Naive thymus-derived CD4-positive, alpha-beta T cell (primary cell): ENCODE measurements at regions not wholly inside any gene's neighbourhood (a gene's known extent, or its start where the extent isn't known, plus 50 kb on each side); places are given as distances from the start of the nearest gene placed in this dataset.
A peak's percentile ranks its signal among the peaks of the same experiment; 100 is the strongest.

Experiments used
- ATAC-seq: fragments of 150-1000 bp; cut with Tn5 transposase; 2 replicates; pipeline ENCODE4 v1.10.0; 2021; ENCODE audit warnings: mild to moderate bottlenecking, moderate library complexity
- CTCF ChIA-PET: fragments of 350-600 bp; sonication (Branson Sonifier 250); formaldehyde crosslinking; loops from one replicate; lab custom pipeline; 2021; ENCODE audit warnings: antibody characterized with exemption; lab: Charles Lee
- POLR2A ChIA-PET: fragments of 350-600 bp; sonication (Branson Sonifier 250); formaldehyde crosslinking; loops from one replicate; lab custom pipeline; 2021; ENCODE audit warnings: antibody characterized with exemption, inconsistent platforms; lab: Charles Lee
- DNase-seq, 9 donors: peaks; one replicate each; pipeline versions ENCODE4 v3.0.0 to v3.0.0-alpha.2; 2020 to 2022; ENCODE audit warnings: mixed read lengths in 1 of 9
- H3K27ac ChIP-seq: one replicate; pipeline ENCODE4 v1.7.0; 2013; ENCODE audit warnings: mild to moderate bottlenecking, low read depth, low read length, moderate library complexity
- H3K27me3 ChIP-seq, 2 donors: one replicate each; pipeline ENCODE4 v1.7.0; 2013; ENCODE audit warnings: low read length in 2 of 2, mild to moderate bottlenecking in 2 of 2, moderate library complexity in 2 of 2; ENCODE audit not compliant: control insufficient read depth in 2 of 2, insufficient read depth in 2 of 2
- H3K36me3 ChIP-seq, 3 experiments: 1 replicate in 2 of 3; 2 replicates in 1 of 3; pipeline ENCODE4 v1.7.0; 2013; ENCODE audit warnings: low read length in 3 of 3, mild to moderate bottlenecking in 3 of 3, moderate library complexity in 1 of 3; ENCODE audit not compliant: insufficient read depth in 3 of 3, control insufficient read depth in 2 of 3
- H3K4me1 ChIP-seq, 2 donors: one replicate each; pipeline ENCODE4 v1.7.0; 2013; ENCODE audit warnings: low read length in 2 of 2, mild to moderate bottlenecking in 2 of 2, moderate library complexity in 1 of 2; ENCODE audit not compliant: control insufficient read depth in 2 of 2, insufficient read depth in 2 of 2
- H3K4me3 ChIP-seq: 2 replicates; pipeline ENCODE4 v1.7.0; 2013; ENCODE audit warnings: mild to moderate bottlenecking, low read length
- H3K9me3 ChIP-seq, 3 experiments: 1 replicate in 2 of 3; 2 replicates in 1 of 3; pipeline ENCODE4 v1.7.0; 2013; ENCODE audit warnings: low read length in 3 of 3; ENCODE audit not compliant: control insufficient read depth in 2 of 3
- H3K27ac Mint-ChIP-seq, 9 donors: one replicate each; pipeline ENCODE4 v1.8.0; 2020 to 2022; ENCODE audit warnings: mixed read lengths in 9 of 9, mild to moderate bottlenecking in 8 of 9, moderate library complexity in 5 of 9, inconsistent platforms in 2 of 9
- H3K27me3 Mint-ChIP-seq, 5 donors: one replicate each; pipeline ENCODE4 v1.8.0; 2021 to 2022; ENCODE audit warnings: mixed read lengths in 5 of 5, mild to moderate bottlenecking in 1 of 5
- H3K36me3 Mint-ChIP-seq, 5 donors: one replicate each; pipeline ENCODE4 v1.8.0; 2020 to 2022; ENCODE audit warnings: mixed read lengths in 5 of 5, mild to moderate bottlenecking in 3 of 5, inconsistent platforms in 1 of 5
- H3K4me1 Mint-ChIP-seq, 7 donors: one replicate each; pipeline ENCODE4 v1.8.0; 2020 to 2022; ENCODE audit warnings: mixed read lengths in 7 of 7, mild to moderate bottlenecking in 3 of 7, inconsistent platforms in 1 of 7
- H3K4me3 Mint-ChIP-seq, 10 donors: one replicate each; pipeline ENCODE4 v1.8.0; 2020 to 2022; ENCODE audit warnings: mild to moderate bottlenecking in 10 of 10, mixed read lengths in 10 of 10, moderate library complexity in 6 of 10, inconsistent platforms in 2 of 10
- H3K9me3 Mint-ChIP-seq, 11 donors: one replicate each; pipeline ENCODE4 v1.8.0; 2020 to 2022; ENCODE audit warnings: mixed read lengths in 11 of 11, mild to moderate bottlenecking in 4 of 11, inconsistent platforms in 1 of 11, moderate library complexity in 1 of 11
- intact Hi-C, 2 donors: fragments of 100-400 bp; cut with micrococcal nuclease; formaldehyde crosslinking; loops; one replicate each; pipeline ENCODE4 v1.15.1; 2023

DNA sequence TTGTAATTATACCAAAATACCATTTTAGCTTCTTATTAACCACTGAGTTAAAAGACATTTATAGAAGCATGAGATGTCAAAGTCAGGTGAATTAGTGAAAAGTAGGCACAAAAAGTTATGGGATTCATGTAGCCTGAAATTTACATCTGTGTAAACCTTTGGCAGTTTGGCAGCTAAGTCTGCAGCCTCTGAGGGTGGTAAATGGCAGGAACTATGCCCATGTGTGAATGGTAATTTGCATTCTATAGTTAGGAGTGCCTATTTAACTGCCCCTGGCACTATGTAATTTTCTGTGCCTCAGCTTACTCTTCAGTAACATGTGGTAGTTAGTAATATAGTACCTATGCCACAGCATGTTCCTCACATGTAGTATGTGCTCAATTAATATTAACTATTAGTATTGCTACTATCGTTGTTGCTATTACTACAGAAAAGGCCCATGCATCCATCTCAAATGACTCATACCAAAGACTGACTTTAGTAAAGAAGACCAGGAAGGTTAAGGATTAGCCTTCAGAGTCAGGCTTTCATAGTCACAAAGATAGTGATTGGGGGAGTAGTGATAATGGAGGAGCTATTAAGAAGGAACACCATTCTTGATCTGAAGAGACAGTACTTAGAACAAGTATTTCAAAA is 258.7 kb upstream of the BTG1 start:
- ChIA-PET CTCF (interaction anchor here (0.7 to 2.0 kb wide), 7 partner anchors 25 to 260 kb away, joined by 3 to 7 read pairs (median 4); partner anchors contain the start of gene BTG1), POLR2A (interaction anchor here (0.6 to 6.9 kb wide), 25 partner anchors 10 to 424 kb away, joined by 3 to 211 read pairs (median 5); partner anchors contain the start of gene BTG1)
- Mint-ChIP-seq H3K36me3 (peaks cover 0 to 21% (median 10%) of the 10 kb centered on the region in 5 donors), H3K9me3 (peaks cover 0 to 22% (median 4%) of the 10 kb centered on the region in 11 donors), H3K4me1 (peaks cover 49 to 94% (median 89%) of the 10 kb centered on the region in 7 donors), H3K4me3 (peak overlapping the region; percentile 70 to 98 (median 94)), H3K27me3 (no peaks in the 10 kb centered on the region), H3K27ac (peak overlapping the region; percentile 93 to 100 (median 98))
- no peak for ATAC-seq
- H3K4me1 ChIP-seq = peaks cover 69 to 72% of the 10 kb centered on the region in 2 donors
- H3K9me3 ChIP-seq = no peaks in the 10 kb centered on the region
- peak overlapping the region; percentile 83 for H3K27ac ChIP-seq
- peak overlapping the region; percentile 0 for H3K4me3 ChIP-seq
- no peak for DNase-seq
- H3K27me3 ChIP-seq = no peaks in the 10 kb centered on the region
- intact Hi-C loops = loop anchor here (1.0 to 10.0 kb wide), 11 partner anchors 41 to 590 kb away; partner anchors contain the start of gene EEA1 (in 1 of the 2)
- no peaks in the 10 kb centered on the region for H3K36me3 ChIP-seq

DNA sequence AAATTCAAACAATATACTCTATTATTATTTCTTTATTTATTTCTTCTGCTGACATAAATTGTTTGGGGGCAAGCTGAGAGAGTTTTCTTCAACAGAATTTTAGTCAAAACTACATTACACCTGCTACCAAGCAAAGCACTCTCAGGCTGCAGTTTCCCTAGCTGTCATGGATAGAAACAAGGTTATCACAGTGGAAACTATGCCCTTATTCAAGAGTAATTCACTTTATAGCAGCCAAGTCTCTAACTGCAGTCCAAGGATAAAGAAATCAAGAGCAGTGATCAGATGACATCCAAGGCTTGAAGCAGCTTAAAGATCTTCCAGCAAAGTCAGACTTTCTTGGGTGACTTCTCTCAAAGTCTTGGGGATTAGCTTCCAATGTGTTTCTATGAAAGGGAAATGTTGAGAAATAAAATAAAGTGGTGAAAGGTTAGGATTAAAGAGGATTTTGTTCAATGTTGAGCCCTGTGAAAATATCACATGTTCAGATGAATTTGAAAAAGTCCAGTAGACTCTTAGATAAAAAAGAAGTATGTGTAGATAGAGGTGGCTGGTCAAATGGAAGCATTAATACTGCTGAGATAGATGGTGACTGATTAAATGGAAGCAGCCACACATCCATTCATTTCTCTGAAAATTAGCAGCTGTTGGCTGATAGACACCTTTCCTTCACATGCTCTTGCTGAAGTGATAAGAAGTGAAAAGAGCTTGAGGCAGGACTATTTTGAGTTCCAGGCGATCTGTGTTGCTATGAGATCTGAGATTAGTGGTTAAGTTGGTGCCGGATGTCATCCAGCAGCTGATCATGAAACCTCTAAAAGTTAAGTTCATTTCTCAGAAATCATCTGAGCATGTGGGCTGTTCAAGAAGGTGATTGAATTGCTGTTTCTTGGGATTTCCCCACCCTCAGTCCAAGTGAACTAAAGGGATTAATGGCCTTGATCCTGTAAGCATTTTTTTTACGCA is 257.8 kb upstream of the BTG1 start:
- peak overlapping the region; percentile 6 for H3K4me3 ChIP-seq
- DNase-seq (peak in 8 of 9 donors; percentile 50 to 89 (median 82)), ATAC-seq (peak; percentile 87)
- H3K36me3 ChIP-seq = no peaks in the 10 kb centered on the region
- Mint-ChIP-seq H3K4me3 (peak overlapping the region; percentile 6 to 98 (median 74)), H3K36me3 (peaks cover 0 to 22% (median 10%) of the 10 kb centered on the region in 5 donors), H3K9me3 (peaks cover 0 to 16% (median 4%) of the 10 kb centered on the region in 11 donors), H3K27me3 (no peaks in the 10 kb centered on the region), H3K27ac (peak overlapping the region; percentile 93 to 100 (median 98)), H3K4me1 (peaks cover 51 to 94% (median 90%) of the 10 kb centered on the region in 7 donors)
- POLR2A ChIA-PET = interaction anchor here (0.8 to 6.9 kb wide), 27 partner anchors 10 to 370 kb away, joined by 3 to 211 read pairs (median 5); partner anchors contain the start of gene BTG1
- CTCF ChIA-PET = interaction anchor here (0.7 to 2.0 kb wide), 8 partner anchors 24 to 395 kb away, joined by 3 to 7 read pairs (median 4); partner anchors contain the start of gene BTG1
- intact Hi-C loops = loop anchor here (1.0 to 10.0 kb wide), 15 partner anchors 10 to 589 kb away; partner anchors contain the start of gene EEA1 (in 1 of the 2)
- peak overlapping the region; percentile 83 for H3K27ac ChIP-seq
- peaks cover 74 to 75% of the 10 kb centered on the region in 2 donors for H3K4me1 ChIP-seq
- H3K9me3 ChIP-seq = no peaks in the 10 kb centered on the region
- no peaks in the 10 kb centered on the region for H3K27me3 ChIP-seq

DNA sequence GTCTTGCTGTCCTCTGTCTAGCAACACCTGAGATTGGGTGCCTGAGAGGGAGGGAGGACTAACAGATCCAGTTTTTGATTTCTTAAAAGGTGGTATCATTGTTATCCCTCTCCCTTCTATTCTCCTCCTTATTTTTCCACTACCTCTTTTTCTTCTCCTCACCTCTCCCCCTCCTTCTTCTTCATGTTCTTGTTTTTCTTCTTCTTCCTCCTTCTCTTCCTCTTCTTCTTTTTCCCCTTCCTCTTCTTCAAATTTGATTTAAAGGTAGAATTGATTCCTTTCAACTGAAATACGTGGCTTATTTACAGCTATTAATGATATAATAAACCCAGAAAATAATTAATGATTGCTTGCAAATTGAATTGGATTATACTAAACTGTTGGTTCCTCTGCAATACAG is 256.8 kb upstream of the BTG1 start:
- H3K27ac Mint-ChIP-seq = peak overlapping the region; percentile 86 to 100 (median 98)
- peaks cover 77 to 79% of the 10 kb centered on the region in 2 donors for H3K4me1 ChIP-seq
- intact Hi-C loops = loop anchor here (5.0 to 10.0 kb wide), 5 partner anchors 105 to 588 kb away; partner anchors contain the start of gene EEA1 (in 1 of the 2)
- no peak overlapping the region for H3K4me3 ChIP-seq
- H3K4me3 Mint-ChIP-seq = peak overlapping the region in 8 of 10 donors; percentile 29 to 97 (median 70)
- POLR2A ChIA-PET = interaction anchor here (0.8 to 6.9 kb wide), 11 partner anchors 9 to 525 kb away, joined by 3 to 211 read pairs (median 6); partner anchors contain the start of gene BTG1
- no peak for DNase-seq
- peaks cover 0 to 23% (median 4%) of the 10 kb centered on the region in 5 donors for H3K36me3 Mint-ChIP-seq
- H3K9me3 Mint-ChIP-seq = peaks cover 0 to 7% (median 1%) of the 10 kb centered on the region in 11 donors
- peaks cover 54 to 94% (median 90%) of the 10 kb centered on the region in 7 donors for H3K4me1 Mint-ChIP-seq
- H3K27me3 ChIP-seq = no peaks in the 10 kb centered on the region
- no peak for ATAC-seq
- no peaks in the 10 kb centered on the region for H3K36me3 ChIP-seq
- H3K27ac ChIP-seq = peak overlapping the region; percentile 83
- CTCF ChIA-PET = no interaction called here
- no peaks in the 10 kb centered on the region for H3K9me3 ChIP-seq
- no peaks in the 10 kb centered on the region for H3K27me3 Mint-ChIP-seq

DNA sequence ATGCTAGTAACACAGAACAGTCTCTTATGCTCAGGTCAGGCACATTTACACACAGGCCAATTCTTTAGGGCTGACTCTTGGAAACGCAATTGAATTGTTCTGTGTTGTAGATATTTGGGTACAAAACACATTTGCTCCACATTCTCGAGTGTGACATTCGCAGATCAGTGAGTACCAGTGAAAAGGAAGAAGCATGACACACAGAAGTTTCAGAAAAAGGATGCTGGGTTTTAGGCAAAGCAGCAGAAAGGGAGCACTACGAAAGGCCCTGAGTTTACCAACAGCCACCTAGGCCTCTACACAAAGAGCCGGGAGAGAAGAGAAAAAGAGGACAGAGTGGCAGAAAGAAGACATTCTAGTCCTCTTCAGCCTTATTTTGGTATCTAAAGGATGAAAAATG is 254.4 kb upstream of the BTG1 start:
- Mint-ChIP-seq H3K4me3 (peak overlapping the region; percentile 12 to 87 (median 66)), H3K27ac (peak overlapping the region; percentile 90 to 100 (median 98)), H3K36me3 (peaks cover 5 to 38% (median 5%) of the 10 kb centered on the region in 5 donors), H3K9me3 (peaks cover 0 to 8% (median 5%) of the 10 kb centered on the region in 11 donors), H3K4me1 (peaks cover 63 to 100% (median 100%) of the 10 kb centered on the region in 7 donors), H3K27me3 (no peaks in the 10 kb centered on the region)
- Histone ChIP-seq H3K9me3 (no peaks in the 10 kb centered on the region), H3K4me1 (peaks cover 96 to 98% of the 10 kb centered on the region in 2 donors), H3K36me3 (no peaks in the 10 kb centered on the region), H3K4me3 (no peak overlapping the region), H3K27me3 (no peaks in the 10 kb centered on the region), H3K27ac (peak overlapping the region; percentile 85)
- ATAC-seq (no peak), DNase-seq (peak in 4 of 9 donors; percentile 29 to 40 (median 30))
- ChIA-PET CTCF (no interaction called here), POLR2A (interaction anchor here (0.8 to 6.9 kb wide), 8 partner anchors 8 to 255 kb away, joined by 3 to 211 read pairs (median 12); partner anchors contain the start of gene BTG1)
- intact Hi-C loops = loop anchor here (5.0 to 10.0 kb wide), 5 partner anchors 103 to 585 kb away; partner anchors contain the start of gene EEA1 (in 1 of the 2)

DNA sequence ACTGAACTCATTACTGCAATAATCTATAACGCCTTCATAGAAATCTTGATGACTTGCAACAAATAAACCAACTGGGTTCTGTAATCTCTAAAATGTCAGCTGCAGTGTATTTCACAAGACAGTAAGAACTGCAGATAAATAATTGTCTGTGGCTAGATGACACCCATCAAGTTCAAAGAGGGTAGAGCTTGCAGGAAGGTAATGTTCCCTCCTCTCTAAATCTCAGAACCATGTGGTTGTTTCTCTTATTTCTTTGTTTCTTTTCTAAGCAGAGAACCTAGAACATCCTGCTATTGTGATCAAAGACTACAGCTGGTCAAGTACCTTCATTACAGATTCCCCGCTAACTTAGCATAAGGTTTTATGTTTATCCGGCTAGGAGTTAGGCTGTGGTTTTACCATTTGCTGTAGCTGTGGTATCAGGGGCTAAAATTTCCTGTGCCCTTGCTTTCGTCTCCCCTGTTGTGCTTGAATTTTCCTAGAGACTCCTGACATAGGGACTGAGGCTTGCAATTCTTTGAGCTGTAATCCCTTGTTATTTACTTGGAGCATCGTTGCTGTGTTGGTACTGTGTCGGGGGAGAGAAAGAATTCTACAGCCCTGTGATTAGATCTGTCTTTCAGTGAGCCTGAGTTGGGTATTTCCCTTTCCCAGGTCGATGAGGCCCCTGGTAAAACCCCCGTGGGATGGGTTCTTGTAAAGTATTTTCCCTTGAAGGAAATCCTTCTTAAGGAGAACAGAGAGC is 253.1 kb upstream of the BTG1 start:
- ChIA-PET CTCF (interaction anchor here (0.6 to 1.4 kb wide), 9 partner anchors 9 to 253 kb away, joined by 3 to 9 read pairs (median 4); partner anchors contain the start of gene BTG1), POLR2A (interaction anchor here (0.5 to 5.1 kb wide), 41 partner anchors 9 to 532 kb away, joined by 3 to 109 read pairs (median 4); partner anchors contain the start of gene BTG1)
- Mint-ChIP-seq H3K36me3 (peaks cover 5 to 49% (median 13%) of the 10 kb centered on the region in 5 donors), H3K4me3 (peak overlapping the region; percentile 39 to 87 (median 66)), H3K27ac (peak overlapping the region; percentile 90 to 100 (median 98)), H3K9me3 (peaks cover 4 to 19% (median 11%) of the 10 kb centered on the region in 11 donors), H3K4me1 (peaks cover 70 to 100% (median 100%) of the 10 kb centered on the region in 7 donors), H3K27me3 (no peaks in the 10 kb centered on the region)
- Histone ChIP-seq H3K27me3 (no peaks in the 10 kb centered on the region), H3K27ac (peak overlapping the region; percentile 85), H3K36me3 (no peaks in the 10 kb centered on the region), H3K4me3 (peak overlapping the region; percentile 14), H3K9me3 (peaks cover 0 to 6% (median under 1%) of the 10 kb centered on the region in 3 experiments), H3K4me1 (peaks cover 96 to 97% of the 10 kb centered on the region in 2 donors)
- ATAC-seq (peak; percentile 92), DNase-seq (peak in 7 of 9 donors; percentile 67 to 89 (median 82))
- intact Hi-C loops = loop anchor here (1.0 to 5.0 kb wide), 14 partner anchors 19 to 522 kb away; no protein-coding TSS in a partner anchor
